ENCODE measurements at regions not wholly inside any gene's neighbourhood (a gene's known extent, or its start where the extent isn't known, plus 50 kb on each side); places are given as distances from the start of the nearest gene placed in this dataset.

- Histone ChIP-seq H3K4me3 (ENCODE audit: low read length) (no peak overlapping the region), H3K4me2 (ENCODE audit: low read length) (no peak overlapping the region), H3F3A (ENCODE audit: control insufficient read depth, insufficient read depth) (no peaks in the 10 kb centered on the region), H3K36me3 (ENCODE audit: control insufficient read depth, low read length) (no peaks in the 10 kb centered on the region), H3K4me1 (ENCODE audit: control insufficient read depth, low read length) (no peaks in the 10 kb centered on the region), H3K79me2 (ENCODE audit: control insufficient read depth, low read length) (no peaks in the 10 kb centered on the region), H4K20me1 (ENCODE audit: control insufficient read depth, insufficient read depth, low read depth, low read length) (no peaks in the 10 kb centered on the region), H3K9me3 (ENCODE audit: control insufficient read depth, insufficient read depth, low read length) (no peaks in the 10 kb centered on the region), H3K9me2 (replicated peaks; ENCODE audit: control insufficient read depth, low read length) (no peaks in the 10 kb centered on the region), H3K27ac (ENCODE audit: low read depth, low read length) (no peak overlapping the region), H3K27me3 (ENCODE audit: control insufficient read depth, low read length) (no peaks in the 10 kb centered on the region)
- TF ChIP-seq, protein P1, sequence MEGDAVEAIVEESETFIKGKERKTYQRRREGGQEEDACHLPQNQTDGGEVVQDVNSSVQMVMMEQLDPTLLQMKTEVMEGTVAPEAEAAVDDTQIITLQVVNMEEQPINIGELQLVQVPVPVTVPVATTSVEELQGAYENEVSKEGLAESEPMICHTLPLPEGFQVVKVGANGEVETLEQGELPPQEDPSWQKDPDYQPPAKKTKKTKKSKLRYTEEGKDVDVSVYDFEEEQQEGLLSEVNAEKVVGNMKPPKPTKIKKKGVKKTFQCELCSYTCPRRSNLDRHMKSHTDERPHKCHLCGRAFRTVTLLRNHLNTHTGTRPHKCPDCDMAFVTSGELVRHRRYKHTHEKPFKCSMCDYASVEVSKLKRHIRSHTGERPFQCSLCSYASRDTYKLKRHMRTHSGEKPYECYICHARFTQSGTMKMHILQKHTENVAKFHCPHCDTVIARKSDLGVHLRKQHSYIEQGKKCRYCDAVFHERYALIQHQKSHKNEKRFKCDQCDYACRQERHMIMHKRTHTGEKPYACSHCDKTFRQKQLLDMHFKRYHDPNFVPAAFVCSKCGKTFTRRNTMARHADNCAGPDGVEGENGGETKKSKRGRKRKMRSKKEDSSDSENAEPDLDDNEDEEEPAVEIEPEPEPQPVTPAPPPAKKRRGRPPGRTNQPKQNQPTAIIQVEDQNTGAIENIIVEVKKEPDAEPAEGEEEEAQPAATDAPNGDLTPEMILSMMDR (IDR thresholded peaks at IDR 0.05; ENCODE audit: low read depth, low read length, poor library complexity, severe bottlenecking), result no peak
- no peak for TF ChIP-seq EZH2phosphoT487 (IDR thresholded peaks at IDR 0.05; ENCODE audit: borderline replicate concordance, low read length)
Measured at GRCh38 chr13:63421123-63421522, 2005.5 kb upstream of the PCDH20 start.

GRCh38 chr13:63420685-63421084 is 2005.0 kb upstream of the PCDH20 start:
- H3K9me3 ChIP-seq (ENCODE audit: control insufficient read depth, insufficient read depth, low read length), result no peaks in the 10 kb centered on the region
- no peaks in the 10 kb centered on the region for H3K9me2 ChIP-seq (replicated peaks; ENCODE audit: control insufficient read depth, low read length)
- no peak for TF ChIP-seq EZH2phosphoT487 (IDR thresholded peaks at IDR 0.05; ENCODE audit: borderline replicate concordance, low read length)
- TF ChIP-seq, protein P1 (IDR thresholded peaks at IDR 0.05; ENCODE audit: low read depth, low read length, poor library complexity, severe bottlenecking), result no peak
- H3K27me3 ChIP-seq (ENCODE audit: control insufficient read depth, low read length), result no peaks in the 10 kb centered on the region
- no peak overlapping the region for H3K4me2 ChIP-seq (ENCODE audit: low read length)
- H3K4me1 ChIP-seq (ENCODE audit: control insufficient read depth, low read length), result no peaks in the 10 kb centered on the region
- H3K27ac ChIP-seq (ENCODE audit: low read depth, low read length), result no peak overlapping the region
- H3K4me3 ChIP-seq (ENCODE audit: low read length), result no peak overlapping the region
- no peaks in the 10 kb centered on the region for H3F3A ChIP-seq (ENCODE audit: control insufficient read depth, insufficient read depth)
- H3K36me3 ChIP-seq (ENCODE audit: control insufficient read depth, low read length), result no peaks in the 10 kb centered on the region
- no peaks in the 10 kb centered on the region for H4K20me1 ChIP-seq (ENCODE audit: control insufficient read depth, insufficient read depth, low read depth, low read length)
- no peaks in the 10 kb centered on the region for H3K79me2 ChIP-seq (ENCODE audit: control insufficient read depth, low read length)

GRCh38 chr13:63414247-63414646 is 1998.6 kb upstream of the PCDH20 start:
- no peak for TF ChIP-seq EZH2phosphoT487 (IDR thresholded peaks at IDR 0.05; ENCODE audit: borderline replicate concordance, low read length)
- TF ChIP-seq, protein P1 (IDR thresholded peaks at IDR 0.05; ENCODE audit: low read depth, low read length, poor library complexity, severe bottlenecking), result no peak
- no peaks in the 10 kb centered on the region for H3K9me3 ChIP-seq (ENCODE audit: control insufficient read depth, insufficient read depth, low read length)
- no peak overlapping the region for H3K4me3 ChIP-seq (ENCODE audit: low read length)
- H3K36me3 ChIP-seq (ENCODE audit: control insufficient read depth, low read length), result no peaks in the 10 kb centered on the region
- no peaks in the 10 kb centered on the region for H3K4me1 ChIP-seq (ENCODE audit: control insufficient read depth, low read length)
- no peaks in the 10 kb centered on the region for H3F3A ChIP-seq (ENCODE audit: control insufficient read depth, insufficient read depth)
- H3K27me3 ChIP-seq (ENCODE audit: control insufficient read depth, low read length), result no peaks in the 10 kb centered on the region
- no peak overlapping the region for H3K27ac ChIP-seq (ENCODE audit: low read depth, low read length)
- H3K9me2 ChIP-seq (replicated peaks; ENCODE audit: control insufficient read depth, low read length), result no peaks in the 10 kb centered on the region
- H3K79me2 ChIP-seq (ENCODE audit: control insufficient read depth, low read length), result no peaks in the 10 kb centered on the region
- no peak overlapping the region for H3K4me2 ChIP-seq (ENCODE audit: low read length)
- H4K20me1 ChIP-seq (ENCODE audit: control insufficient read depth, insufficient read depth, low read depth, low read length), result no peaks in the 10 kb centered on the region
